Mucosa of stomach (tissue), 1 donor: ENCODE measurements at regions not wholly inside any gene's neighbourhood (a gene's known extent, or its start where the extent isn't known, plus 50 kb on each side); places are given as distances from the start of the nearest gene placed in this dataset.

Experiments used
- H3K27me3 ChIP-seq: one replicate; pipeline ENCODE4 v1.7.0; 2013; ENCODE audit warnings: mild to moderate bottlenecking, low read length; ENCODE audit not compliant: control insufficient read depth, insufficient read depth
- H3K36me3 ChIP-seq: one replicate; pipeline ENCODE4 v1.7.0; 2013; ENCODE audit warnings: low read length; ENCODE audit not compliant: control insufficient read depth, insufficient read depth
- H3K4me1 ChIP-seq: one replicate; pipeline ENCODE4 v1.7.0; 2013; ENCODE audit warnings: mild to moderate bottlenecking, low read length; ENCODE audit not compliant: control insufficient read depth, insufficient read depth
- H3K4me3 ChIP-seq: one replicate; pipeline ENCODE4 v1.7.0; 2013; ENCODE audit warnings: low read length
- H3K9ac ChIP-seq: one replicate; pipeline ENCODE4 v1.7.0; 2013; ENCODE audit warnings: mild to moderate bottlenecking, low read length, moderate library complexity
- H3K9me3 ChIP-seq: one replicate; pipeline ENCODE4 v1.7.0; 2013; ENCODE audit warnings: mild to moderate bottlenecking, low read length, moderate library complexity; ENCODE audit not compliant: control insufficient read depth
- donor health status: Pancreatic carcinoma.

DNA sequence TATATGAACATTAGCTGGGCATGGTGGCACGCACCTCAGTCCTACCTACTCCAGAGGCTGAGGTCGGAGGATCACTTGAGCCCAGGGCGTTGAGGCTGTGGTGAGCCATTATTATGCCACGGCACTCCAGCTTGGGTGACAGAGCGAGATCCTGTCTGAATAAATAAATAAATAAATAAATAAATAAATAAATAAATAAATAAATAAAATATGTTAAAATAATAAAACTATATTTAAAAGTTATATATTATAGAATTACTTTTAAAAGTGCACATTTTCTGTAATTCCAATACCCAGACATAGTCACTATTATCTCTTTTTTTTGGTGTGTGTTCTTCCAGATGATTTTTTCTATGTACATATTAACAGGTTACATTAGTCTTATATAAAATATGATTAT lies 382.0 kb upstream of the ROBO2 start:
- no peaks in the 10 kb centered on the region for H3K4me1 ChIP-seq
- no peaks in the 10 kb centered on the region for H3K9me3 ChIP-seq
- no peaks in the 10 kb centered on the region for H3K36me3 ChIP-seq
- H3K27me3 ChIP-seq, result no peaks in the 10 kb centered on the region
- no peak overlapping the region for H3K4me3 ChIP-seq
- H3K9ac ChIP-seq, result no peak overlapping the region

DNA sequence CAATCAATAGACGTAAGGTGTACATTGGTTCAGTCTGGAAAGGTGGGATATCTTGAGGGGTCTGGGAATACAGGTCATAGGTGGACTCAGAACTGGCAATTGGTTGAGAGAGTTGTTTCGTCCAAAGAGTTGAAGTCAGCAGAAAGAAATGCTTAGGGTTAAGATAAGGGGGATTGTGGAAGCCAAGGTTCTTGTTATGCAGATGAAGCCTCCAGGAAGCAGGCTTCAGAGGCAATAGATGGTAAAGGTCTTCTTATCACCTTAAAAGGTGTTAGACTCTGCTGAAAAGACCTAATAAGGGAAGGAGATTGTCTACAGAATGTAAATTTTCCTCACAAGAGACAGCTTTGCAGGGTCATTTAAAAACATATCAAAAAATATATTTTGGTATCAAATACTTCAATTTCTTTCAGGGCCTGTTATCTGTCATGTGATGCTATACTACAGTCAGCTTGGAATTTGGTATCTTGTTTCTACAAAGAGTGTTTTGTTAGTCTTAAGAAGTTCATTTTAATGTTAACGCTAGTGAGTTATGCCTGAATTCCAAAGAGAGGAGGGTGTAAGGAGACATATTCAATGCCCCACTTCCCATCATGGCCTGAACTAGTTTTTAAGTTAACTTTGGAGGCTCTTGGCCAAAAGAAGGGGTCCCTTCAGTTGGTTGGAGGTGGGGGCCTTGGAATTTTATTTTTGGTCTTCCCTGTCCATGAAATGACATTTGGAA lies 378.2 kb upstream of the ROBO2 start:
- no peaks in the 10 kb centered on the region for H3K9me3 ChIP-seq
- no peaks in the 10 kb centered on the region for H3K27me3 ChIP-seq
- H3K9ac ChIP-seq, result no peak overlapping the region
- no peak overlapping the region for H3K4me3 ChIP-seq
- no peaks in the 10 kb centered on the region for H3K4me1 ChIP-seq
- no peaks in the 10 kb centered on the region for H3K36me3 ChIP-seq

- Histone ChIP-seq H3K4me3 (no peak overlapping the region), H3K9ac (no peak overlapping the region), H3K27me3 (no peaks in the 10 kb centered on the region), H3K36me3 (no peaks in the 10 kb centered on the region), H3K9me3 (no peaks in the 10 kb centered on the region), H3K4me1 (no peaks in the 10 kb centered on the region)
Measured at GRCh38 chr3:76664816-76665215, 375.1 kb upstream of the ROBO2 start.

GRCh38 chr3:76668653-76669052 lies 371.2 kb upstream of the ROBO2 start:
- Histone ChIP-seq H3K27me3 (no peaks in the 10 kb centered on the region), H3K9me3 (no peaks in the 10 kb centered on the region), H3K9ac (no peak overlapping the region), H3K4me1 (no peaks in the 10 kb centered on the region), H3K4me3 (no peak overlapping the region), H3K36me3 (no peaks in the 10 kb centered on the region)

DNA sequence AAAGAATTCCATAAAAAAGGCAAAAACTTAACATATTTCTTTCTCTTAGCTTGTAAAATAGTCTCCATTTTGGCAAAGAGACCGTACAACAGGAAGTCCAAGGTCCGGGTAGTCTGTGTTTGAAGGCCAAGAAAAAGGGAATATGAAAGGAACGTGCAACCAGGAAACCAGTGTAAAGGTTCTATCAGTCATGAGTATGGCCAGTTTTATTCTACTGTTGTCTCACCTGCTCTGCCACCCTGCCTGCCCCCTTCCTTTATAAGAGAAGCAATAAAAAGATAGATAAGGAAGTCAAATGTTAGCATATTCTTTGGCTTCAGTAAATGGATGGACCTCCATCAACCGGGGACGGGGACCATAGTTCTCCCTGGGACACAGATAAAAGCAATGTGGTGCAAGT lies 370.6 kb upstream of the ROBO2 start:
- Histone ChIP-seq H3K9ac (no peak overlapping the region), H3K4me1 (no peaks in the 10 kb centered on the region), H3K36me3 (no peaks in the 10 kb centered on the region), H3K9me3 (no peaks in the 10 kb centered on the region), H3K4me3 (no peak overlapping the region), H3K27me3 (no peaks in the 10 kb centered on the region)

DNA sequence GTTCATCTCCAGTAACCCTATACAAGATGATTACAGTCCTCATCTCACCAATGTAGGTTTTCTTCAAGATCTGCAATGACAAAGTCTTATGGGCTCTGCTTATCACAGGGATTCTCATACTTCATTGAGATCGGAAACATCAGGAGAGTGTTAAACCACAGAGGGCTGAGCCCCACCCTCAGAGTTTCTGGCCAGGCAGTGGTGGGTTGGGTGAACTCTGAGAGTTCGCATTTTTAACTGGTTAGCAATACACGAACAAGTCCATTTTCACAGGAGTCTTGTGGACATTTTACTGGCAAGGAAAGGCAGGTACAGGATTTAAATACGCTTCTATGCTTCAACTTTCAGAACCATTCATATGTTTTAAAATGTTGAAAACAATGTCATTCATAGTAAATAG lies 366.7 kb upstream of the ROBO2 start:
- no peaks in the 10 kb centered on the region for H3K27me3 ChIP-seq

DNA sequence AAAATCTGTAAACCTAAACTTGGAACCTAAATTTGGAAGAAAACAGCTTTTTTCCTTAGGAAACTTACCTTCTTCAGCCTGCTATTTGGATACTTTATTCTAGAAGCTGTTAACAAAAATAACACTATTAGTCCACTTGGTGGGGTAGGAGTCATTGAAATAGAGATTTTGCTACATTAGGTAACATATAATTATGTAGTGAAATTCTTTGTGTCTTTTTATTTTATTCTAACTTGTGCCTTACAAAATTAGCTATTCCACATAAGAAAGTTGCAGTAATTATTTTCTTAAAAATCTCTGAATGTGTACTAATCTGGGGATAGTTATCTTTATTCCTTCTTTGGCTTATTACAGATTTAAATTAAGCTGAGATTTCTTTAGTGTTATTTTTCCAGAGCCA lies 360.4 kb upstream of the ROBO2 start:
- Histone ChIP-seq H3K4me1 (no peaks in the 10 kb centered on the region), H3K36me3 (no peaks in the 10 kb centered on the region), H3K9me3 (no peaks in the 10 kb centered on the region), H3K9ac (no peak overlapping the region), H3K27me3 (no peaks in the 10 kb centered on the region), H3K4me3 (no peak overlapping the region)

More for the DNA sequence above, 366.7 kb upstream of the ROBO2 start:
- no peaks in the 10 kb centered on the region for H3K36me3 ChIP-seq
- no peaks in the 10 kb centered on the region for H3K9me3 ChIP-seq
- no peak overlapping the region for H3K9ac ChIP-seq
- no peak overlapping the region for H3K4me3 ChIP-seq
- no peaks in the 10 kb centered on the region for H3K4me1 ChIP-seq

DNA sequence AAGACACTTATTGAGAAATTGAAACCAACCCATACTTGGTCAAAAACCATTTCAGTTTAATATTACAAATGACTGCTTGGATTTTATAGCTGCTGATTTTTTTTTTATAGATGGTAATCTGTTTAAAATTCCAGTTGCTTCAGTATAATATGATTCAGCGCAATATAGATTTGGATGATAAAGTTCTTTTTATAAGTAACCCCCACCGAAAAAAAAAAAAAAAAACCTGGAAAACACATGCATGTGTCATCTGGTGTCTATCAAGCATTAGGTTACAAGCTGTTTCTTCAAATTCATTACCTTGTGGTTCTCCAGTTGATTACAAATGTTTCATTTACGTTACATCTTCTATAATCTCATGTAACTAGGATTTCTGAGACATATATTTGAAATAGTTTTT lies 356.6 kb upstream of the ROBO2 start:
- Histone ChIP-seq H3K4me3 (no peak overlapping the region), H3K27me3 (no peaks in the 10 kb centered on the region), H3K4me1 (no peaks in the 10 kb centered on the region), H3K9me3 (no peaks in the 10 kb centered on the region), H3K9ac (no peak overlapping the region), H3K36me3 (no peaks in the 10 kb centered on the region)

DNA sequence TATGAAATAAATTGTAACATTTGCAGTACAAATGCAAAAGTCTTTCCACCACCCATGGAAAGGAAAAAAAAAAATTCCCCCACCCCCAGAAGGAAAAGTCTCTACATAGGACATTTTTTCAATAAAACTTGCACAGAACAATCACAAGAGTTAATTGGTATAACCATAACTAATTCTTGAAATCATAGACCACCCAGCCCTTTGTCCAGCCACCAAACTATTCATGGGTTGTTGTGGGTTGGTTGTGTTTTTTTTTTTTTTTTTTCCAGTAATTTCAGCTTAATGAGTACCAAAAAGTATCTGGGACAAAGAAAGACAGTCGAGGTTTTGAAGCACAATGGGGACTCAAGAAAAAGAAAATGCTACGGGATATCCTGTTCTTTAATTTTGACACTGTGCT lies 355.0 kb upstream of the ROBO2 start:
- Histone ChIP-seq H3K9ac (no peak overlapping the region), H3K4me3 (no peak overlapping the region), H3K4me1 (no peaks in the 10 kb centered on the region), H3K27me3 (no peaks in the 10 kb centered on the region), H3K9me3 (no peaks in the 10 kb centered on the region), H3K36me3 (no peaks in the 10 kb centered on the region)

GRCh38 chr3:76685858-76686257 lies 354.0 kb upstream of the ROBO2 start:
- H3K9ac ChIP-seq, result no peak overlapping the region
- no peaks in the 10 kb centered on the region for H3K36me3 ChIP-seq
- no peaks in the 10 kb centered on the region for H3K9me3 ChIP-seq
- H3K4me3 ChIP-seq, result no peak overlapping the region
- H3K4me1 ChIP-seq, result no peaks in the 10 kb centered on the region
- H3K27me3 ChIP-seq, result no peaks in the 10 kb centered on the region

GRCh38 chr3:76687019-76687418 lies 352.9 kb upstream of the ROBO2 start:
- Histone ChIP-seq H3K27me3 (no peaks in the 10 kb centered on the region), H3K9ac (no peak overlapping the region), H3K36me3 (no peaks in the 10 kb centered on the region), H3K4me3 (no peak overlapping the region), H3K9me3 (no peaks in the 10 kb centered on the region), H3K4me1 (no peaks in the 10 kb centered on the region)

DNA sequence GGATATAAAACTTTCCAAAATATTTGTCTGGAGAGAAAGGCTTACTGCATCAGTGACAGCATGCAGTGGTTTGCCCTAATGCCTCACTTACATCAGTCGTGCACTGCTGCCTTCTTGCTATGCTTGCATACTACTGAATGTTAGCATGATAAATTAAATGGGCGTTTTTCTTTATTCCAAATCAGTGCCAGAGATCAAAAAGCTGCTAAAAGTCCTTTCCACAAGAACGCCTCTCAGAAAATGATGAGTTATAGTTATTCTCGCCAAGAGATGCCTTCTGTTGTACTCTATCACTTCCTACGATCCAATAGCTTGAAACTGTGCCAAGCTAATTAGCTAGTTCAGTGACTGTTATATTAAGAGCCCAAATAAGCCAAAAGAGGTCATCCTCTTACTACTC lies 345.8 kb upstream of the ROBO2 start:
- H3K4me1 ChIP-seq, result no peaks in the 10 kb centered on the region
- H3K9ac ChIP-seq, result no peak overlapping the region
- H3K9me3 ChIP-seq, result no peaks in the 10 kb centered on the region
- no peaks in the 10 kb centered on the region for H3K36me3 ChIP-seq
- H3K4me3 ChIP-seq, result no peak overlapping the region
- no peaks in the 10 kb centered on the region for H3K27me3 ChIP-seq

GRCh38 chr3:76698136-76698706 lies 341.7 kb upstream of the ROBO2 start:
- Histone ChIP-seq H3K27me3 (no peaks in the 10 kb centered on the region), H3K4me1 (no peaks in the 10 kb centered on the region), H3K36me3 (no peaks in the 10 kb centered on the region), H3K9me3 (no peaks in the 10 kb centered on the region), H3K4me3 (no peak overlapping the region), H3K9ac (no peak overlapping the region)
